GM18867 (cell line): ENCODE measurements at regions not wholly inside any gene's neighbourhood (a gene's known extent, or its start where the extent isn't known, plus 50 kb on each side); places are given as distances from the start of the nearest gene placed in this dataset.
A peak's percentile ranks its signal among the peaks of the same experiment; 100 is the strongest.
"Not testable (repeated sequence)": the region's sequence is repeated elsewhere in the genome, so short reads cannot be mapped to it uniquely, and the experiment has no call there.

Source experiments
- ATAC-seq: cut with Tn5 transposase; IDR thresholded peaks from one replicate; pipeline ENCODE4 v1.9.1; 2021; ENCODE audit warnings: mild to moderate bottlenecking, moderate library complexity; ENCODE audit not compliant: unreplicated experiment

DNA sequence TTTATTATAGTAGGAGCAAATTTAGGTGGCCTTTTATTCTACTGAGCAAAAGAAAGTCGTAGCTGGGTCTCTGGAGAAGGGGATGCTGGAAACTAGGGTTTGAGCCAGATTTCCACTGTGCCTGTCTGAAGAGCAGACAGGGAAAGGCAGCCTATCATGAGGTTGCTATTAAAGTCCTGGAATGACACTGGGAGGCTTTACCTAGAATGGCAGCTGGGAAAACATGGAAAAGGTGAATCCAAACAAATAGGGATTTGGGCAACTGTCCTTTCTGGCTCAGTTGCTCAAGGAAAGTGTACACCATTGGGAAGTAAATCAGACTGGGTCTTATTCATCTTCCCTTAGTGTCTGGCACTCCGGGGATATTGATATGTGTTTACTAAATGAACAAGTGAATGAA, 154.6 kb downstream of the MTX2 start:
- ATAC-seq = no peak

DNA sequence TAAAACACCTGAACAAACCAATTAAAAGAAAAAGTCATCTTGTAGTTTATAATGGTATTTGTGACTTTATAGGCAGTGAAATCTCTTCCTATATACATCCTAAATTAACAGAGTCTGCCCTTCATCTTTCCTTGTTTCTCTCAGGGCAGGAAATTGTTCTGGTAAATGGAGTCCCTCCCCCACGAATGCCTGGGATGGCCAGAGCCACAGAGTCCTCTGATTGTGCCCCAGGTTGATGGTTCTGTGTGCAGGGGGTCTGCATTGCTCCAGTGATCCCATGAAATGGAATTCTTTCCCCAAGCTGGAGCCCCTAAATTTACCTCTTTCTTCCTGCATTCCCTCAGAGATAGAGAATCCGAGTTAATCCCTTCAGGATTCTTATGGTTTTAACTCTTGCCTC, 155.5 kb downstream of the MTX2 start:
- no peak for ATAC-seq

DNA sequence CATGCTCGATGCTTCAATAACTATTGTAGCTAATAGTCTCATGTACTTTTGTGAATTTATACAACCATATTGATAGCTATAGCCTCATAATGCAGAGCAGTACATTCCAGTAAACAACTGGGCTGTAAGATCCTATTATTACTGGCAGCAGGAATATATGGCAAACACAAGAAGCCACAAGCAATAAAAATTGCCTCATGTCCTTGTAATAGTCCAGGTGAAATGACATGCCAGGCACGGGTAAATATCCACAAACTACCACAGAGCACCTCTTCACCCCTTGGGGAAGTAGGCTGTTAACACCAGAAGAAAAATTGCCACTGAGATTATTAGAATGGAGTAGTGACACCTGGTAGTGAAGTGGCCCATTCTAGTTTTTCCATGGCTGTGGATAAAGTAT, 158.3 kb downstream of the MTX2 start:
- ATAC-seq = no peak

DNA sequence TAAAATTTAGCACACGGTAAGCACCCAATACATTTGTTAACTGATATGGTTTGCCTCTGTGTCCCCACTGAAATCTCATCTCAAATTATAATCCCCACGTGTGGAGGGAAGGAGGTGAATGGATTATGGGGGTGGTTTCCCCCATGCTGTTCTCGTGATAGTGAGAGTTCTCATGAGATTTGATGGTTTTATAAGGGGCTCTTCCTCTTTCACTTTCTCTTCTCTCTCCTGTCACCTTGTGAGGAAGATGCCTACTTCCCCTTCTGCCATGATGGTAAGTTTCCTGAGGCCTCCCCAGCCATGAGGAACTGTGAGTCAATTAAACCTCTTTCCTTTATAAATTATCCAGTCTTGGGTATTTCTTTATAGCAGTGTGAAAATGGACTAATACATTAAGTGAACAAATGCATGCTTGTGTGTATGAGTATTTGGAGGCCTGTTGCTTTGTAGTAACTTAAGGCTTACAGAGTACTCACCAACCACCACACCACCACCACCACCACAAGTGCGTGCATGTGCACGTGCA, 159.8 kb downstream of the MTX2 start:
- ATAC-seq = not testable (repeated sequence)

DNA sequence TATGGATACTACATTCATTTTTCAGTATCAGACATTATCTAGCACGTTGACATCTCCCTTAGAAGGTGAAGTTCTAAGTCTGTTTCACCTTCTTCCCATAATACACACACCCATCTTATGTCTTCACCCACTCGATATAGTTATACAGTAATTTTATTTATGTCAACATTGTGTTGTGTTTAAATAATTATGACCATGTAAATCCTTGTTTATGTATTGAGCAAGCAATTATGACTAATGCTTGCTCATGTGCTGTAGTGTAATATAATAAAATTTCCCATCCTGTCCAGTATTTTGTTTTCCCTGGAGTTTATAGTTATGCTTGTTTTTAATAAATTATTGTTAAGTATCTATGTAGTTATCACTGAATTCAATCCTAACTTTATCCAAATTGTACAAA, 163.2 kb downstream of the MTX2 start:
- no peak for ATAC-seq

DNA sequence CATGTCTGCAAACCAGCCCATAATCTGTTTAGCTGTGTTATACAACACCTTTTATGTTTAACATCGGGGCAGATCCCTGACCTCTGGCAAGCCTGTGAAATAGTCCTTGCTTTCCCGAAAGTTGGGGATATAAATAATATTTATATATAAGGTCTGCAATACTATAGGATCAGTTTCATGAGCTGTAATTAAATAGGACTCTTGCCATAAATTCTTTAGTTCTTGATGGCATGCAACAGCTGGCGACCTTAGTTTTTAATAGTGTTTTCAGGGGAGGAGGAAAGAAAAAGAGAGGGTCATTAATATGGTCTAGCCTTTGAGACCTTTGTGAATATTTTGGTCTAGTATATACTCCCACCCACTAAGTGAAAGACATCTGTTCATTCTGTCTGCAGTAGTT, 166.5 kb downstream of the MTX2 start:
- ATAC-seq = no peak

DNA sequence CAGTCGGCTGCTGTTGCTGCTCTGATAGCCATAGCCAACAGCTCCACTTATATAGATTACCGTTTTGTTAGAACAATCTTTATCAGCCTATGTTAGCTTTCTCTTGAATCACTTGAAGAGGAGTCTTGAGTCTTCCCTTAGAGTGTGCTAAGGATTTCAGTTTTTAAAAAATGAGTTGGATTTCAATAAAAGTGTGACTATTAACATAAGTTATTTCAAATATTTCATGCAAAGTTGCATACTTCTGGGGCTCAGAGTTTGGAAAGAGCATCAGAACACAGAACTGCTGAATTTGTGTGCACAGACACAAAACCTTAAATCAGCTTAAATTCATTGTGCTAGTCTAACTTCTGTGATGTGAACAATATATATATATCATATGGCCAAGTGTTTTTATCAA, 174.7 kb downstream of the MTX2 start:
- no peak for ATAC-seq

DNA sequence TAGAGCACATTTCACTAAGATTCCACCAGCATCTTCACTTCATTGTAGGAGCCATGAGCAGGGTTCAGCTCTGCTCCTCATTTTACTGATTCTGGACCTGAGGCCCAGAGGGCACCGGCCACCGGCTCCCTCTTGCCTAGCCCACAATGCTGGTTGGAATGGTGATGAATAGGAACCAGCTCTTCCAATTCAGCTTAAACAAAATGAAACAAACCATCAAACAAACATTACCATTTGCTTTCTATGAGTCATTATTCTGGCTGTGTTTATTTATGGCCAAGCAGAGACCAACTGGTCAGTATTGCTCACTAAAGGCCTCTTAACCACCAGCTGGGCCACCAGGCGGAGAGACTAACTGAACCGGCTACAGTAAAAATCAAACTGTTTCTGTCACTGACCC, 176.7 kb downstream of the MTX2 start:
- ATAC-seq = no peak

DNA sequence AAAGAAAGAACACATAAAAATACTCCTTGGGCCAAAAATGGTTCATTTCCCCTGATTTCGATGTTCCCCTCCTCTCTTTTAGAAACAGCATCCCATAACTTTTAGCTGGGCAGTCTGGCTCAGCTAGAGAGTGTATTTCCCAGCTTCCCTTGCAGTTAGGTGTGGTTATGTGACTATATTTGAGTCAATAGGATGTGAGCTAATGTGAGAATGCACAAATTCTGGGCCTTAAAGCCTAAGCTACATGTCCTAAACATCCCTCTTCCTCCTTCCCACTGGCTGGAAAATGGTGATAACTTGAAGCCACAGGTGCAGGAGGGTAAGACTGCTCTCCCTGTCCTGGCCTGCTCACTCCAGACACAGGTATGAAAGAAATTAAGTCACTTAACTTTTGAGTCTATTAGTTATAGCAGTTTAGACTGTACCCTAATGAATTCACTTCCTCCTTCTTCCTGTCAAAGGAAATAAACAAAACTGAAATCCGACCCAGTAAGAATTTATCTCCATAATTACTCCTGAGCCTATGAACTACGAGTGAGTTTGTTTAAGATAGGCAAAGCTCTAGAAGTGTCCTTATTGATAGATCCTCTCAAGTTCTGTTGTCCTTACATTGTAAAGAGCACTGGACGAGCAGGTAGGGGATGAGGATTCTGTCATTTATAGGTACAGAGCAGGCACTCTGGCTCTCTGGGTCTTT, 177.6 kb downstream of the MTX2 start:
- ATAC-seq = no peak

DNA sequence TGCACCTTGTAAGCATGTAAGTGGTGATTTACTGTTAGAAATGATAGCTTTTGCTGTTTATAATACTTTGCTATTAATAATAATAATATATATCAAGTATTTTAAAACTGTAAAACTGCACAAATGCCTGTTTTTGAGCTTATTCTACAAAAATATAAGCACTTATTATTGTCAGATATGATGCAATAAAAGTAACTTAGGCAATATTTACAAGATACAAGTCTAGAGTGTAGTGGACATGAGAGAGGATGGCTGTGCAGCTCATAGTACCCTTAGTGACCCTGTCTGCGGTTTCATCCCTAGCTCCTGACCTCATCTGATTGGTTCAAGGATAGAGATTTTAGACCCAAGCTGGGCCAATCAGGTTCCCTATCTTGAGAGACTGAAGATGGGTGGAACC, 178.4 kb downstream of the MTX2 start:
- no peak for ATAC-seq

DNA sequence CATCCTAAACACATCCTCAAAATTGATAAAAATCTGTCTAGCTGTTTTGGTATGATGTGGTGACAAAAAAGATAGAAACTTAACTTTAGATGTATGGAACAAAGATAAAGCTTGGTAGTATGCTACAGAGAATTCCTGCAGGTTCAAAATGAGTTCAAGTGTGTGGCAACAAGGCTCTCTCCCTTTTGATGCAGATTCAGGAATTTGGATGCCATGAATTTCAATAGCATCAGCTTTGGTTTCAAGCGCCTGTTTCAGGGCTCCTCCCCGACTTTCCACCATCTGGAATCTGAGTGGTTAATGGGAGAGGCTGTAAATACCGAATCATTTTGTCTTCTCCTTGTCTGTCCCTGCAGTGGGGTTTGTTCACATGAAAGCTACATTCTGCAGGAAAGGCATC, 180.6 kb downstream of the MTX2 start:
- ATAC-seq = no peak

DNA sequence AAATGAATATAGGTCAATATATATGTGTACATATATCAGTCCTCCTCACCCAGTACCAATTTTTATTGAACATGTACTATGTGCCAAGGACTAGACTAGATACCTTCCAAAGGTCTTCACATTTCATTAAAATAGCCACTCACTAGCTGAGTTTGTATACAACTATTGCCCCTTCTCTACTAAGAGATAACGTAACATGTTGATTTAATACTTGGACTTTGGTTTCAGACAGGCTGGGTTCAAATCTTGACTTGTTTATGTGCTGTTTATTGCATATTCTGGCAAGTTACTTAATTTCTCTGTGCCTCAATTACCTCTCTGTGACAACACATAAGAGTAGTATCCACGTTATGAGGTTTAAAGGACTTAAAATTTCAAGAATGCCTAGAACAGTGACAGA, 184.5 kb downstream of the MTX2 start:
- ATAC-seq = no peak

DNA sequence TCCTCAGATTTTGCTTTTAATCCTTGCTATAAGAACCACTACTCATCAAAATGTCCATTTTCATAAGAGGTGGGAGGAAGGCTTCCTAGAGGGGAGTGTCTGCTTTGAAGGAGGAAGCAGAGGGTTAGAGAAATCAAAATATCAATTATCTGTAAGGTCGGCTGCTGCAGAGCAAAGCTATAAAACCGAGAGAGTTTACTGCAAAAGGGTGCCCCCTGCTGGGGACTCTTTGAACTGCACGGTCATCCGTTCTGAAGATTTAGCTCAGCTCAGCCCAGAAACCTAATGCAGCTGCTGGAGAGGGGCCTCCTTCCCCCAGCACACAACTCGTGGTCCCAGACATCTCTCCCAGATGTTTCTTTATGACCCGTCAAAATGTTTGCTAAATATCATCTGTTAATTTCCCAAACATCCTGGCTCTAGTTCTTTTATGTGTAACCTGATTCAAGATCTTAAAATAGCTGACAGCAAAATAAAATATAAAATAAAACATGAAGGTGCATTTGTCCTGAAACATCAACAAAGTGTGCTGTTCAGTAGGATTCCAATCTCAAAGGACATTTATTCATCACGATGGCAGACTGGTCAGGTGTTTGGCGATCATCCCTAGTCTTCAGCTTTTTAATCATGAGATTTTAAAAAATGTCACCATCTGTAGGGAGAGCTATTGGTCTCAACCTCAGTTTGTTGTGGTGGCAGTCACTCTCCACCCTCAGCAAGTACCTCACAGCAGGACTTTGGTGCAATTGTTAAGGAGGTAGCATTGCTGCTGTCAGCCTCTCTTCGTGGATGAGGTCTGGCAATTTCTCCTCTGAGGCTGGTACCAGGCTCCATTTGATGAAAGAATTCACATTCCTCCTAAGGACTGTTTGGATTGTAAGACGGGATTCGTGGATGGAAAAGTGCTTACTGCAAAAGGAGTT, 185.9 kb downstream of the MTX2 start:
- ATAC-seq = peak; percentile 74

DNA sequence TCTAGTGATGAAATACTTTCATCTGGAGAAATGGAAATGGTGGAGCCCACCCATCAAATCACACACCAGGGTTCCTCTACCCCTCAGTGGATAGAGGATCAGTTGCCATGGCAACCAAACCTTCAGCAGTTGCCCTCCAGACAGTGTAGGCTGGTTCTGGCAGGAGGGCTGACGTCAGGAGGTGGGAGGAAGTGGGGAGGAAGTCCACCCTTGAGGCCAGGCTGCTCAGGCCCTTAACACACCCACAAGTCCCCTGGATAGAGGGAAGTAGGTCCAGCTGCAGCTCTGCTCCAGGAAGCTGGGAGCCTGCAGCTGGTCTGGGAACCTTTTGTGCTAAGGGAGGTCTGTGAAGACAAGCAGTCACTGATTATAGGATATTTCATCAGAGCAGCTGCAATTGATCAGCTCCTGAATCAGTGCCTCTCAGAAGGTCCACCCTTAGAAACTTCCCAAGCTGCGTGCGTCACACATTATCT, 186.6 kb downstream of the MTX2 start:
- no peak for ATAC-seq

DNA sequence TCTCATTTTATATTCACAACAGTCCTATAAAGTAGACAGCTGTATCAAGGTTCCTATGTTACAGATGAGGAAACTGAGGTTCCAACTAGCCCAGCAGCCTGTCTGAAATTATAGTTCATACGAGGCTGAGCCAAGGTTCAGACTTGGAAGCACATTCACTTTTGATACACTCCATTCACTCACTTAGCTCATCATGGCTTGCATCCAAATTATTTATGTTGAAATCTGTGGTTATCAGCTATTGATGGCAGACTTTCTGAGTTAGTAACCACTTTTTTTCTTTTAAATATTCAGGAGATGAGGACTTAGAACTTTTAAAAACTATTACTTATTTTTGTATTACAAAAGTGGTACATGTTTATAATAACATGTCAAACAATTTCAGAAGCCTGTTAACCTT, 188.2 kb downstream of the MTX2 start:
- ATAC-seq = no peak

DNA sequence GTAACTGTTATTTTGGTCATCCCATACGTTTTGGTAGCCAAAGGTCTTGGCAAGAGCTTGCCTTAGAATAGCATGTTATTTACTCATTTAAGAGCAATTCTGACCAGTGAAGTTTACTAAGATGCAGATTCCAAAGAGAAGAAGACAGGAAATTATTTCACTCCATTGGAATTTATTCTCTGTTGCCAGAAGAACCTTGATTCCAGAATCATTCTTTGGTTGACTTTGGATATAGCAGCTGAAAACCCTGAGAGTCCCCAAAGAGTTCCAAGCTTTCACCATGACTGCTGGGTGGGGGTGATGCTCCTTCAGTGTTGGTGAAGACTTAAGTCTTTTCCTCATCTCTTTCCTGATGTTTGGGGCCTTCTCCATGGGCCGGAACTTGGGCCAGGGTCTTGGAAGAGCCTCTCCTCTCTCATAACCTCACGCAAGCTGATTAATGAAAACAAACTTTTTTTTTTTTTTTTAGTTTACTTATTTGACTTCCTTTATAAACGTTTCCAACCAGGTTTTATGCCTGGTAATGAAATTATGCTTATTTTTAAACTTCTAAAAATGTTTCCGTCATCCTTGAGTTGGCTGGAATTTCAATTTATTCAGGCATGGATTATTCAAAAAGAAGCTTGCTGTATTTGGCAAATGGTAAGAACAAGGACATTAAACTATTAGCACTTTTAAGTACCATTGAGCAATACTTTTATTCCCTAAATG, 192.0 kb downstream of the MTX2 start:
- ATAC-seq = no peak

DNA sequence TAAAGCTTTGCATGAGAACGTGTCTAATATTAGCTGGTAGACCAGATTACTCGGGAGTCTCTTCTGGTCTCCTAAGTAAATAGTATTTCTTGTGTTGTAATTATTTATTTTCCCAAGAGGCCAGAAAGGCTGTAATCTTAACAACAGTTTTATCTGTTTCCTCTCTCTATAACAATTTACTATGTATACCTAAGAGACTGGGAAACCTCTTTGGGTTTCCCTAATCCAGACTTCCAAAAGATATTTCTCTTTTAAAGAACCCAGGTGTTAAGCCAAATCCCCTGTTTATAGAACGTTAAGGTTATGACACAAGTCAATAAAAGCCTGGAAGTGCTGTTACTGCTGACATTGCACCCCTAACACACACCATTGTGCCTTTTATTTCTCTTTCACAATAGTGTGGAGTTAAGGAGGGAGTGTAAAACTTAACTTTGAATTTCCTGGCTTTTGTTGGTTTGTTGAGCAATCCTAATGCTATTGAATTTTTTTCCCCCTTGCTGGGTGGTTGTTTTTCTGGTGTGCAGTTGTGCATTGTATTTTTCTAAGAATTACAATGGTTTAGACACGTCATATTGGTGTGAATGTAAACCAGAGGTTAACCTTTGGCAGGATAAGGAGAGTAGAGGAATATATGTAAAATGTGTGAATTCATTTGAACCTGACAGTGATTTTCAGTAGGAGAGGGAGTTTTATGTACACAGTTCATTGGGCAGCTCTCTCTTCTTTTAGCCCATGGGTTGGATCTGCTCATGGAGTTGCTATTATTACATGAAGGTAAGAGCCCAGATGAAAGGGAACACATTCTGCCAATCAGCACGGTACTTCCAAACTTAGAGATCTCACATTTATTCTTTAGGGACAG, 192.8 kb downstream of the MTX2 start:
- no peak for ATAC-seq

DNA sequence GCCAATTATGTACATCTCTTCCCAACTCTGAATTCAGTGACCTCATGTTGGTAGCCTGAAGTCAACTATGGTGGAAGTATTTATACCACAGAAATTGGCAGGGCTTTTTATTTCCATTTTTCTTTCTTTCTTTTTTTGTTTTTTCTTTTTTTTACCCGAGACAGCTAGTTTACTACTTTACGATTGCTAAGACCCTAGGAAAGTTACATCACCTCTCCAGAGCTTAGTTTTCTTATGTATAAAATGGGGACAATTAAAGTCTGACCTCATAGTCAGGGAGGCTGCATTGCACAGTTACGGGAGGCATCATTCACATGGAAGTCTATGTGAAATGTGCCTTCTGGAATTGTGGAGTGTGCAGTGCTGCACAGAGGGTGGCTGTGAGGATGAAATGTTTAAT, 194.3 kb downstream of the MTX2 start:
- no peak for ATAC-seq

DNA sequence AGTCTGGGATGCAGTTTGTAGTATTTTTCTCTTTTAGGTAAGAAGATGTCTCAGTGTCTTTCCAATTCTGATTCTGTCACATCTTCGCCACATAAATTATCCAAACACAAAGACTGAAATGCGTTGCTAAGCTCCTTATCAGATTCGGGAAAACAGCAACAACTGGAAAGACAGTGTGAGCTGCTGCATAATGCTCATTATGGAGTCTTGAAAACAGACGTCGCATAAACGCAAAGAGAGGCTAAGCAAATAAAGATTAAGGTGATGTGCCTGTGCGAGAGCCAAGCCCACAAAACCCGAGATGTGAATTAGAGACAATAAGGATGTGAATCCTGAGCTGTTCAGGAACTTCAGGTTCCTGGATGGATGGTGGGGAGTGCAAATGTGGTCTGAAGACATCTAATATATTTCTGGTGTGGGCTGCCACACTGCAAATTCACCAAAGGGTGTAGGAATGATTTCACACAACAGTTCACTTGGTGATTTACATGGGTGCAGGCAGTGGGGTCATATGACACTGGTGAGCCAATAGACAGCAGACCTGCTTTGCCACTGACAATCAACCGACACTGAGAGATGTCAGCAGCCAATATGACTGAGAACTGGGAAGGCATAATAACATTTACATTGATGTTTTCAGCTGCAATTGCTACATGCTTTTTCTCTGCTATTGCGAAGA, 195.8 kb downstream of the MTX2 start:
- peak; percentile 95 for ATAC-seq

DNA sequence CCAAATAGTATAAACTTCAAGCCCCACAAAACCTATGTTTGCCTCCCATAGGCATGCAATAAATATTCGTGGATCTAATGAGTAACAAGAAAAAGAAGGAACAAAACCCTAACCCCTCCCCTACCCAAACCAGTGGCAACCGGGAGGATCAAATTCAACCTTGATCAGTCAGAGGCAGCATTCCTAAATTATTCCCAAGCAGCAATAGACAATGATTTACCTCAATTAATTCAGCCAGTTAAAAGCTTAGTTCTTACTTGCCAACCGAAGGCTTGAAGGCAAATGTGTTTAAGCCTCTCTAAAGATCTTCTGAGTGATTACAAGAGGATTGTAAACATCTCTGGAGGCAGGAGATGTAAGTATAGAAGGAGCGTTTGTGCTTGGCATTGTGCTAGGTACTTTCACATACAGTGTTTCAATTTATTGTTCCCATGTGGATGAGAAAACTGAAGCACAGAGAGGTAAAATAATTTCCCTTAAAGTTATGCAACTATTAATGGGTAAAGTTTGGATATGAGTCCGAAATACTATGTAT, 197.7 kb downstream of the MTX2 start:
- ATAC-seq = no peak
